HG03442 (cell line): ENCODE measurements at regions not wholly inside any gene's neighbourhood (a gene's known extent, or its start where the extent isn't known, plus 50 kb on each side); places are given as distances from the start of the nearest gene placed in this dataset.
"Not testable (repeated sequence)": the region's sequence is repeated elsewhere in the genome, so short reads cannot be mapped to it uniquely, and the experiment has no call there.

Source experiments
- ATAC-seq: cut with Tn5 transposase; IDR thresholded peaks from one replicate; pipeline ENCODE4 v1.9.1; 2021; ENCODE audit warnings: mild to moderate bottlenecking, moderate library complexity; ENCODE audit not compliant: unreplicated experiment

- no peak for ATAC-seq
These were observed 54.9 kb upstream of the CDH9 start for GRCh38 chr5:27093279-27093678.

DNA sequence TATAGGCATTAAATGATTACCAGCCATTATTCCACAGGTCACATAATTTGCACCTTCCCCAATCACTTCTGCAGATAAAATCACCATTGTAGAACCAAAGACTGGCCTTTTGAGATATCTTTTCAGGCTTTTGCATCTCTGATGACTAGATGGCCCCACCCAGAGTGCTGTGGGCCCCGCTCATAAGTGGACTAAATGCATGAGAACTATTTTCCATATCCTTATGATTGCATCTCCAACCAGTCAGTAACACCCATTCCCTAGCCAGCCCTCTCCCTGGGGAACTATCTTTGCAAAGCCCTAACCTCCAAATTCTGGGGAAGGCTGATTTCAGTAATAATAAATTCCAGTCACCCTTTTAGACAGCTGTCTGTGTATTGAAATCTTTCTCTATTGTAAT is 53.5 kb upstream of the CDH9 start:
- no peak for ATAC-seq

DNA sequence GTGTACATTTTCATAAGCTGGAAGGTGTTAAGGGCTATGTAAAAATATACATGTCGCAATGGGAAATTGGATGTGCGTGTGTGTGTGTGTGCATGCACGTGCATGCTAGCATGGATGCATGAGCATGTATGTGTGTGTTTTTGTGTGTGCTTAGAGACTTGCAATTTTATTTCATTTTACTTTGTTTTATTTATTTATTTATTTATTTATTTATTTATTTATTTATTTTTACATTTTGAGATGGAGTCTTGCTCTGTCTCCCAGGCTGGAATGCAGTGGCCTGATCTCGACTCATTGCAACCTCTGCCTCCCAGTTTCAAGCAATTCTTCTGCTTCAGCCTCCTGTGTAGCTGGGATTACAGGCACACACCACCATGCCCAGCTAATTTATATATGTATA is 50.4 kb upstream of the CDH9 start:
- not testable (repeated sequence) for ATAC-seq
